ENCODE measurements at regions not wholly inside any gene's neighbourhood (a gene's known extent, or its start where the extent isn't known, plus 50 kb on each side); places are given as distances from the start of the nearest gene placed in this dataset.

GRCh38 chr6:90915224-90915915 is 328.5 kb upstream of the MAP3K7 start:
- TF ChIP-seq EZH2 (optimal IDR thresholded peaks at IDR 0.05; ENCODE audit: low read depth, low read length), result no peak
- no peak for TF ChIP-seq CTCF (IDR thresholded peaks at IDR 0.05; ENCODE audit: low read length)

All from MM.1S (cell line).